Ascending aorta (tissue), 2 donors: ENCODE measurements at regions not wholly inside any gene's neighbourhood (a gene's known extent, or its start where the extent isn't known, plus 50 kb on each side); places are given as distances from the start of the nearest gene placed in this dataset.

Source experiments
- DNase-seq, 2 donors: peaks; one replicate each; pipeline ENCODE4 v3.0.0-alpha.2; 2019; ENCODE audit warnings: low spot score in 2 of 2
- H3K27ac ChIP-seq, 2 donors: fragments of 200-600 bp; sonication (generic); one replicate each; pipeline ENCODE4 v1.5.1; 2016 to 2017; ENCODE audit warnings: mild to moderate bottlenecking in 1 of 2
- H3K27me3 ChIP-seq: fragments of 200-600 bp; sonication (generic); one replicate; pipeline ENCODE4 v1.5.1; 2017
- H3K36me3 ChIP-seq, 2 donors: fragments of 200-600 bp; sonication (generic); one replicate each; pipeline ENCODE4 v1.5.1; 2016
- H3K4me1 ChIP-seq, 2 donors: fragments of 200-600 bp; sonication (generic); one replicate each; pipeline ENCODE4 v1.5.1; 2016 to 2017; ENCODE audit warnings: mild to moderate bottlenecking in 1 of 2
- H3K4me3 ChIP-seq, 2 donors: fragments of 200-600 bp; sonication (generic); one replicate each; pipeline ENCODE4 v1.5.1; 2016 to 2017; ENCODE audit warnings: mild to moderate bottlenecking in 1 of 2
- H3K9me3 ChIP-seq, 2 donors: fragments of 200-600 bp; sonication (generic); one replicate each; pipeline ENCODE4 v1.5.1; 2016
- CTCF ChIP-seq, 3 experiments: fragments of 200-600 bp in 2 of 3; fragments of 450-650 bp in 1 of 3; sonication (generic) in 2 of 3; IDR thresholded peaks; one replicate each; pipeline ENCODE4 v1.5.1; 2016 to 2019; ENCODE audit warnings: antibody characterized with exemption in 3 of 3, mild to moderate bottlenecking in 1 of 3, moderate library complexity in 1 of 3
- intact Hi-C: fragments of 100-400 bp; cut with DNase I; formaldehyde crosslinking; loops from one replicate; pipeline ENCODE4 v1.15.1; 2023

GRCh38 chr4:179762840-179763239 is 2320.6 kb upstream of the AGA start:
- no peak for DNase-seq
- intact Hi-C loops: no loop called here
- Histone ChIP-seq H3K27ac (no peak overlapping the region), H3K4me1 (no peaks in the 10 kb centered on the region), H3K4me3 (no peak overlapping the region), H3K27me3 (no peaks in the 10 kb centered on the region), H3K9me3 (no peaks in the 10 kb centered on the region), H3K36me3 (no peaks in the 10 kb centered on the region)
- TF ChIP-seq CTCF (IDR thresholded peaks at IDR 0.05): no peak

GRCh38 chr4:179766938-179767337 is 2324.7 kb upstream of the AGA start:
- Histone ChIP-seq H3K9me3 (no peaks in the 10 kb centered on the region), H3K27me3 (no peaks in the 10 kb centered on the region), H3K36me3 (no peaks in the 10 kb centered on the region), H3K4me1 (no peaks in the 10 kb centered on the region), H3K4me3 (no peak overlapping the region), H3K27ac (no peak overlapping the region)
- intact Hi-C loops: no loop called here
- no peak for TF ChIP-seq CTCF (IDR thresholded peaks at IDR 0.05)
- no peak for DNase-seq

DNA sequence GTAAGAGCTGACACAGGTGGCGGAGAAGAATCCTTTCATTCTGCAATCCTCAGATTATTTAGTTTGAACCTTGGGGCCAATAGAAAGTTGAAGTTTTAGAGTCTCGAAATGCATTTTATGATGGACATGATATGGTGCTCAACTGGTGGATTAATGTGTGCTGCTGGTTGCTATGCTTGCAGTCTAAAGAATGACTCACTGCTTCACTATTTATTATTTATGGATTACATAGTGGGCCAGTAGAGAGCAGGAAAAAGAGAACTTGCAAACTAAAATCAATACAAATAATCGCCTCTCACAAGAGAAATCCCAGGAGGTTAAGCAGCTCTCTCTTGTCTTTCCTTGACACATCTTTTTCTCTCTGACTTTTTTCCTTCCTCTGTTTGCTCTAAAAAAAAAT is 2326.8 kb upstream of the AGA start:
- no peak for TF ChIP-seq CTCF (IDR thresholded peaks at IDR 0.05)
- no peaks in the 10 kb centered on the region for H3K36me3 ChIP-seq
- intact Hi-C loops: no loop called here

GRCh38 chr4:179797738-179798137 is 2355.5 kb upstream of the AGA start:
- H3K27ac ChIP-seq: no peak overlapping the region
- intact Hi-C loops: no loop called here
- H3K27me3 ChIP-seq: no peaks in the 10 kb centered on the region
- no peaks in the 10 kb centered on the region for H3K9me3 ChIP-seq
- no peak overlapping the region for H3K4me3 ChIP-seq
- no peak for DNase-seq
- H3K4me1 ChIP-seq: no peaks in the 10 kb centered on the region
- no peaks in the 10 kb centered on the region for H3K36me3 ChIP-seq
- TF ChIP-seq CTCF (IDR thresholded peaks at IDR 0.05): no peak

More for the DNA sequence above, 2326.8 kb upstream of the AGA start:
- Histone ChIP-seq H3K27me3 (no peaks in the 10 kb centered on the region), H3K4me3 (no peak overlapping the region), H3K4me1 (no peaks in the 10 kb centered on the region), H3K9me3 (no peaks in the 10 kb centered on the region), H3K27ac (no peak overlapping the region)
- DNase-seq: no peak

- Histone ChIP-seq H3K27me3 (no peaks in the 10 kb centered on the region), H3K36me3 (no peaks in the 10 kb centered on the region), H3K4me3 (no peak overlapping the region), H3K9me3 (no peaks in the 10 kb centered on the region), H3K27ac (no peak overlapping the region), H3K4me1 (no peaks in the 10 kb centered on the region)
- TF ChIP-seq CTCF (IDR thresholded peaks at IDR 0.05): no peak
- no peak for DNase-seq
- intact Hi-C loops: no loop called here
Measured at GRCh38 chr4:179803857-179804256, 2361.6 kb upstream of the AGA start.

DNA sequence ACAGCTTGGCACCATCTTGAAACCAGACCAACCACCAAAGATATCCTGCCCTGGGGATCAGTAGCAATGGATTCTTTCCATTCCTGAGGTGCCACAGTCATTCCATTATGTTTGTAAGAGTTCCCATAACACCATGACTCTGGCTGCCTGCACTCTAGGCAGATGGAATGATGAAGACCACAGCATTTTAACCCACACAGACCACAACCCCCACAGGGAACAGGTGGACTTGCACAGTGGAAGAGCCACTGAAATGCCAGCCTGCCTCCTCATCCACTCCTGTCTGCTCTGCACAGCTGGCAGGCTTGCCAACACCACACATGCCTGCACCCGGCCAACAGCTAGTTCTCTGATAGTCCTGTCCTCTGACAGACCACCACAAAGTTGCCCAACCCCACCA is 2362.2 kb upstream of the AGA start:
- no peak for DNase-seq
- Histone ChIP-seq H3K9me3 (no peaks in the 10 kb centered on the region), H3K36me3 (no peaks in the 10 kb centered on the region), H3K4me3 (no peak overlapping the region), H3K27ac (no peak overlapping the region), H3K27me3 (no peaks in the 10 kb centered on the region), H3K4me1 (no peaks in the 10 kb centered on the region)
- no peak for TF ChIP-seq CTCF (IDR thresholded peaks at IDR 0.05)
- intact Hi-C loops: no loop called here
